ENCODE measurements at regions not wholly inside any gene's neighbourhood (a gene's known extent, or its start where the extent isn't known, plus 50 kb on each side); places are given as distances from the start of the nearest gene placed in this dataset.

- no peak for DNase-seq (ENCODE audit: low read depth in 1 of 2, low spot score in 1 of 2)
These were observed 289.3 kb upstream of the TNP1 start for GRCh38 chr2:217149087-217149660.

GRCh38 chr2:217147818-217148217 is 288.0 kb upstream of the TNP1 start:
- DNase-seq (ENCODE audit: low read depth in 1 of 2, low spot score in 1 of 2), result no peak

- no peak for DNase-seq (ENCODE audit: low read depth in 1 of 2, low spot score in 1 of 2)
These were observed 287.1 kb upstream of the TNP1 start for GRCh38 chr2:217146956-217147355.

- DNase-seq (ENCODE audit: low read depth in 1 of 2, low spot score in 1 of 2), result no peak
These were observed 282.9 kb upstream of the TNP1 start for GRCh38 chr2:217142649-217143266.

GRCh38 chr2:217138284-217138683 is 278.4 kb upstream of the TNP1 start:
- no peak for DNase-seq (ENCODE audit: low read depth in 1 of 2, low spot score in 1 of 2)

- no peak for DNase-seq (ENCODE audit: low read depth in 1 of 2, low spot score in 1 of 2)
These were observed 267.9 kb upstream of the TNP1 start for GRCh38 chr2:217127744-217128143.

- no peak for DNase-seq (ENCODE audit: low read depth in 1 of 2, low spot score in 1 of 2)
These were observed 265.1 kb upstream of the TNP1 start for GRCh38 chr2:217125014-217125413.

- DNase-seq (ENCODE audit: low read depth in 1 of 2, low spot score in 1 of 2), result no peak
These were observed 264.2 kb upstream of the TNP1 start for GRCh38 chr2:217124050-217124449.

GRCh38 chr2:217121565-217121964 is 261.7 kb upstream of the TNP1 start:
- DNase-seq (ENCODE audit: low read depth in 1 of 2, low spot score in 1 of 2), result no peak

- DNase-seq (ENCODE audit: low read depth in 1 of 2, low spot score in 1 of 2), result no peak
These were observed 260.6 kb upstream of the TNP1 start for GRCh38 chr2:217120429-217120828.

- no peak for DNase-seq (ENCODE audit: low read depth in 1 of 2, low spot score in 1 of 2)
These were observed 258.9 kb upstream of the TNP1 start for GRCh38 chr2:217118559-217119284.

GRCh38 chr2:217117523-217117922 is 257.7 kb upstream of the TNP1 start:
- DNase-seq (ENCODE audit: low read depth in 1 of 2, low spot score in 1 of 2), result no peak

- DNase-seq (ENCODE audit: low read depth in 1 of 2, low spot score in 1 of 2), result no peak
These were observed 256.7 kb upstream of the TNP1 start for GRCh38 chr2:217116610-217117009.

GRCh38 chr2:217114117-217114516 is 254.3 kb upstream of the TNP1 start:
- DNase-seq (ENCODE audit: low read depth in 1 of 2, low spot score in 1 of 2), result no peak

- no peak for DNase-seq (ENCODE audit: low read depth in 1 of 2, low spot score in 1 of 2)
These were observed 253.6 kb upstream of the TNP1 start for GRCh38 chr2:217113491-217113890.

GRCh38 chr2:217110550-217110949 is 250.7 kb upstream of the TNP1 start:
- no peak for DNase-seq (ENCODE audit: low read depth in 1 of 2, low spot score in 1 of 2)

- no peak for DNase-seq (ENCODE audit: low read depth in 1 of 2, low spot score in 1 of 2)
These were observed 248.7 kb upstream of the TNP1 start for GRCh38 chr2:217108575-217109027.

- DNase-seq (ENCODE audit: low read depth in 1 of 2, low spot score in 1 of 2), result no peak
These were observed 248.2 kb upstream of the TNP1 start for GRCh38 chr2:217108086-217108485.

GRCh38 chr2:217107480-217107879 is 247.6 kb upstream of the TNP1 start:
- no peak for DNase-seq (ENCODE audit: low read depth in 1 of 2, low spot score in 1 of 2)

- DNase-seq (ENCODE audit: low read depth in 1 of 2, low spot score in 1 of 2), result no peak
These were observed 246.8 kb upstream of the TNP1 start for GRCh38 chr2:217106650-217107014.

GRCh38 chr2:217105733-217106649 is 246.1 kb upstream of the TNP1 start:
- no peak for DNase-seq (ENCODE audit: low read depth in 1 of 2, low spot score in 1 of 2)

All from activated CD4-positive, alpha-beta T cell treated with anti-CD3 and anti-CD28 coated beads, Interleukin-2, amount 50 U/mL, for 24 hours (primary cell).